HCT116 (cell line): ENCODE measurements at regions not wholly inside any gene's neighbourhood (a gene's known extent, or its start where the extent isn't known, plus 50 kb on each side); places are given as distances from the start of the nearest gene placed in this dataset.

ENCODE experiments used
- ATAC-seq: fragments of 200-7000 bp; cut with Tn5 transposase; 2 replicates; pipeline ENCODE4 v1.9.1; 2020; ENCODE audit warnings: mild to moderate bottlenecking, moderate library complexity
- BruUV-seq: library from RNA; stranded (reverse); fragments of 400-500 nt; replicated peaks from 2 replicates; lab custom pipeline; 2021; lab: Mats Ljungman, UMichigan
- CTCF ChIA-PET: fragments of 300-600 bp; sonication (Branson Sonifier 250); formaldehyde crosslinking; loops from one replicate; lab custom pipeline; 2021; ENCODE audit warnings: antibody characterized with exemption; lab: Charles Lee
- POLR2A ChIA-PET: fragments of 300-600, 350-600 bp; sonication (Branson Sonifier 250); formaldehyde crosslinking; loops from one replicate; lab custom pipeline; 2021; ENCODE audit warnings: antibody characterized with exemption; lab: Charles Lee
- RAD21 ChIA-PET, 2 experiments: fragments of 300-600 bp; sonication (Branson Sonifier 250); formaldehyde crosslinking; loops; one replicate each; lab custom pipeline; 2023; ENCODE audit warnings: low total read pairs in 2 of 2; ENCODE audit not compliant: uncharacterized antibody in 2 of 2, unreplicated experiment in 2 of 2, low non-redundant PET in 1 of 2; lab: Charles Lee
- DNase-seq: peaks from one replicate; pipeline ENCODE4 v3.0.0-alpha.2; 2010; ENCODE audit warnings: low read depth, low spot score
- H2AFZ ChIP-seq: fragments of 200-600 bp; shearing (Covaris generic), sonication (generic); 2 replicates; pipeline ENCODE4 v1.6.1; 2017; ENCODE audit warnings: low read depth, mixed run types, mixed read lengths, antibody characterized with exemption, low read length; ENCODE audit not compliant: poor library complexity, severe bottlenecking
- H3K27ac ChIP-seq: 2 replicates; pipeline ENCODE4 v1.5.1; 2012; ENCODE audit warnings: low read depth, low read length
- H3K27me3 ChIP-seq: fragments of 200-600 bp; sonication (generic); 2 replicates; pipeline ENCODE4 v1.6.1; 2016; ENCODE audit warnings: mixed run types, low read length, mixed read lengths; ENCODE audit not compliant: insufficient read depth
- H3K36me3 ChIP-seq, 2 experiments: fragments of 200-500 bp in 1 of 2; fragments of 200-600 bp in 1 of 2; sonication (Bioruptor generic) in 1 of 2; sonication (generic) in 1 of 2; 2 replicates each; pipeline versions ENCODE4 v1.5.1 to v1.6.1; 2014 to 2016; ENCODE audit warnings: low read length in 2 of 2, inconsistent platforms in 1 of 2, mixed read lengths in 1 of 2, mixed run types in 1 of 2; ENCODE audit not compliant: insufficient read depth in 2 of 2, control insufficient read depth in 1 of 2
- H3K4me1 ChIP-seq, 2 experiments: fragments of 200-600 bp in 1 of 2; sonication (generic) in 1 of 2; 2 replicates each; pipeline versions ENCODE4 v1.5.1 to v1.6.1; 2012 to 2017; ENCODE audit warnings: low read length in 2 of 2, inconsistent platforms in 1 of 2, mild to moderate bottlenecking in 1 of 2, mixed read lengths in 1 of 2, mixed run types in 1 of 2, moderate library complexity in 1 of 2; ENCODE audit not compliant: insufficient read depth in 2 of 2, control insufficient read depth in 1 of 2
- H3K4me2 ChIP-seq: fragments of 200-600 bp; sonication (generic); 2 replicates; pipeline ENCODE4 v1.6.1; 2017; ENCODE audit warnings: mixed run types, low read length, mixed read lengths
- H3K4me3 ChIP-seq, 2 experiments: fragments of 200-600 bp in 1 of 2; sonication (generic) in 1 of 2; replicated peaks in 1 of 2; 2 replicates each; pipeline ENCODE4 v1.5.1; 2011 to 2016; ENCODE audit warnings: low read length in 2 of 2, control low read depth in 1 of 2, low read depth in 1 of 2, mild to moderate bottlenecking in 1 of 2, mixed read lengths in 1 of 2, mixed run types in 1 of 2
- H3K79me2 ChIP-seq: fragments of 200-600 bp; sonication (generic); 2 replicates; pipeline ENCODE4 v1.6.1; 2017; ENCODE audit warnings: mild to moderate bottlenecking, mixed run types, low read length, moderate library complexity, mixed read lengths; ENCODE audit not compliant: insufficient read depth
- H3K9ac ChIP-seq: fragments of 200-600 bp; sonication (generic); 2 replicates; pipeline ENCODE4 v1.6.1; 2016; ENCODE audit warnings: low read length, mixed read lengths
- H3K9me2 ChIP-seq: fragments of 200-600 bp; sonication (generic), shearing (Covaris generic); 2 replicates; pipeline ENCODE4 v1.6.1; 2017; ENCODE audit warnings: mixed run types, mild to moderate bottlenecking, moderate library complexity; ENCODE audit not compliant: insufficient read depth
- H3K9me3 ChIP-seq, 2 experiments: fragments of 200-500 bp in 1 of 2; fragments of 200-600 bp in 1 of 2; sonication (Bioruptor generic) in 1 of 2; sonication (generic) in 1 of 2; 2 replicates each; pipeline ENCODE4 v1.6.1; 2014 to 2017; ENCODE audit warnings: low read length in 2 of 2, mixed read lengths in 2 of 2, inconsistent platforms in 1 of 2, low read depth in 1 of 2, mild to moderate bottlenecking in 1 of 2, mixed run types in 1 of 2, moderate library complexity in 1 of 2; ENCODE audit not compliant: control insufficient read depth in 1 of 2, insufficient read depth in 1 of 2
- H4K20me1 ChIP-seq: fragments of 200-600 bp; sonication (generic), shearing (Covaris generic); 2 replicates; pipeline ENCODE4 v1.6.1; 2017; ENCODE audit warnings: mixed run types, mild to moderate bottlenecking, moderate library complexity; ENCODE audit not compliant: insufficient read depth
- ATF3 ChIP-seq: IDR thresholded peaks from 2 replicates; pipeline ENCODE4 v1.6.1; 2012
- CEBPB ChIP-seq: IDR thresholded peaks from 2 replicates; pipeline ENCODE4 v1.6.1; 2012; ENCODE audit warnings: low read depth
- CTCF ChIP-seq, 3 experiments: fragments of 200-600 bp in 1 of 3; sonication (generic) in 1 of 3; IDR thresholded peaks in 2 of 3; conservative IDR thresholded peaks in 1 of 3; 2 replicates each; pipeline ENCODE4 v1.5.1; 2012 to 2017; ENCODE audit warnings: low read depth in 2 of 3, low read length in 2 of 3, antibody characterized with exemption in 1 of 3, borderline replicate concordance in 1 of 3, control low read depth in 1 of 3, mild to moderate bottlenecking in 1 of 3, mixed read lengths in 1 of 3, mixed run types in 1 of 3, moderate library complexity in 1 of 3; ENCODE audit not compliant: insufficient read depth in 1 of 3
- EGR1 ChIP-seq: IDR thresholded peaks from 2 replicates; pipeline ENCODE4 v1.6.1; 2012; ENCODE audit warnings: low read depth
- EZH2 ChIP-seq: fragments of 200-600 bp; sonication (generic); IDR thresholded peaks from 2 replicates; pipeline ENCODE4 v1.6.1; 2017; ENCODE audit warnings: antibody characterized with exemption, mixed run types
- FOSL1 ChIP-seq: IDR thresholded peaks from 2 replicates; pipeline ENCODE4 v1.6.1; 2012; ENCODE audit warnings: low read depth
- JUND ChIP-seq: IDR thresholded peaks from 2 replicates; pipeline ENCODE4 v1.6.1; 2012
- POLR2A ChIP-seq: IDR thresholded peaks from 2 replicates; pipeline ENCODE4 v1.7.0; 2011; ENCODE audit warnings: borderline replicate concordance; ENCODE audit not compliant: insufficient read depth, insufficient read length; ENCODE audit errors: extremely low read depth
- POLR2AphosphoS5 ChIP-seq: IDR thresholded peaks from 2 replicates; pipeline ENCODE4 v1.6.1; 2011; ENCODE audit warnings: mild to moderate bottlenecking, low read depth, low read length, moderate library complexity
- RAD21 ChIP-seq: IDR thresholded peaks from 2 replicates; pipeline ENCODE4 v1.6.1; 2012; ENCODE audit warnings: low read depth, mild to moderate bottlenecking
- REST ChIP-seq: IDR thresholded peaks from 2 replicates; pipeline ENCODE4 v1.6.1; 2012; ENCODE audit warnings: low read depth
- SRF ChIP-seq: IDR thresholded peaks from 2 replicates; pipeline ENCODE4 v1.6.1; 2012; ENCODE audit warnings: low read depth
- YY1 ChIP-seq: IDR thresholded peaks from 2 replicates; pipeline ENCODE4 v1.6.1; 2011; ENCODE audit warnings: low read length, low read depth, moderate library complexity, mild to moderate bottlenecking; ENCODE audit not compliant: insufficient replicate concordance; ENCODE audit errors: extremely low read depth
- ZBTB33 ChIP-seq: IDR thresholded peaks from 2 replicates; pipeline ENCODE4 v1.6.1; 2011; ENCODE audit warnings: mild to moderate bottlenecking, low read length, moderate library complexity; ENCODE audit not compliant: insufficient replicate concordance; ENCODE audit errors: extremely low read depth
- intact Hi-C: fragments of 100-400 bp; cut with micrococcal nuclease; formaldehyde crosslinking; loops from 2 replicates; pipeline ENCODE4 v1.10.0; 2022

GRCh38 chr6:67459556-67459955, 1175.5 kb upstream of the ADGRB3 start:
- DNase-seq (no peak), ATAC-seq (no peak)
- Histone ChIP-seq H3K4me3 (no peak overlapping the region), H3K27me3 (no peaks in the 10 kb centered on the region), H4K20me1 (no peaks in the 10 kb centered on the region), H3K4me1 (no peaks in the 10 kb centered on the region), H3K36me3 (no peaks in the 10 kb centered on the region), H3K9me3 (peaks cover 6 to 16% of the 10 kb centered on the region in 2 experiments; a peak in 2 of 4 replicates), H3K9me2 (no peaks in the 10 kb centered on the region), H2AFZ (no peak overlapping the region), H3K9ac (no peak overlapping the region), H3K79me2 (no peaks in the 10 kb centered on the region), H3K27ac (no peak overlapping the region), H3K4me2 (no peak overlapping the region)
- intact Hi-C loops, result no loop called here
- ChIA-PET RAD21 (no interaction called here), CTCF (no interaction called here), POLR2A (no interaction called here)
- BruUV-seq, result no TSS peak
- TF ChIP-seq EZH2 (no peak), ATF3 (no peak), JUND (no peak), YY1 (no peak), POLR2A (no peak), FOSL1 (no peak)

GRCh38 chr6:67458265-67458664, 1176.8 kb upstream of the ADGRB3 start:
- Histone ChIP-seq H3K27ac (no peak overlapping the region), H3K36me3 (no peaks in the 10 kb centered on the region), H2AFZ (no peak overlapping the region), H3K9ac (no peak overlapping the region), H3K4me3 (no peak overlapping the region), H3K4me1 (no peaks in the 10 kb centered on the region), H3K79me2 (no peaks in the 10 kb centered on the region), H3K9me2 (no peaks in the 10 kb centered on the region), H3K27me3 (no peaks in the 10 kb centered on the region), H3K9me3 (peaks cover 6 to 19% of the 10 kb centered on the region in 2 experiments; a peak in 2 of 4 replicates), H3K4me2 (no peak overlapping the region), H4K20me1 (no peaks in the 10 kb centered on the region)
- BruUV-seq, result no TSS peak
- RAD21 ChIA-PET, result no interaction called here
- CTCF ChIA-PET, result no interaction called here
- intact Hi-C loops, result no loop called here
- no peak for ATAC-seq
- DNase-seq, result no peak
- POLR2A ChIA-PET, result no interaction called here
- TF ChIP-seq RAD21, result no peak
- TF ChIP-seq FOSL1, result no peak
- TF ChIP-seq CTCF (IDR thresholded peaks at IDR 0.05 in 2 of 3, conservative IDR thresholded peaks at IDR 0.05 in 1 of 3; ENCODE audit: borderline replicate concordance in 1 of 3, insufficient read depth in 1 of 3, low read depth in 2 of 3, low read length in 2 of 3), result no peak
- no peak for TF ChIP-seq YY1
- TF ChIP-seq ZBTB33, result no peak
- no peak for TF ChIP-seq REST
- no peak for TF ChIP-seq CEBPB
- no peak for TF ChIP-seq POLR2AphosphoS5
- no peak for TF ChIP-seq EGR1
- no peak for TF ChIP-seq SRF
- TF ChIP-seq JUND, result no peak
